ENCODE measurements at regions not wholly inside any gene's neighbourhood (a gene's known extent, or its start where the extent isn't known, plus 50 kb on each side); places are given as distances from the start of the nearest gene placed in this dataset.
"Not testable (repeated sequence)": the region's sequence is repeated elsewhere in the genome, so short reads cannot be mapped to it uniquely, and the experiment has no call there.

GRCh38 chr7:112592565-112593263 is 111.9 kb downstream of the LSMEM1 start:
- not testable (repeated sequence) for DNase-seq; H3K9me3 ChIP-seq (ENCODE audit: control insufficient read depth, low read depth, low read length); H3K4me1 ChIP-seq (ENCODE audit: control insufficient read depth, insufficient read depth, low read length); H3K27ac ChIP-seq (ENCODE audit: low read length); H3K4me3 ChIP-seq (ENCODE audit: low read length); H3K36me3 ChIP-seq (ENCODE audit: control insufficient read depth, insufficient read depth, low read length); H3K27me3 ChIP-seq (ENCODE audit: control insufficient read depth, insufficient read depth, low read length)
- no CpG with 5 or more reads among the region's 4 CpGs for whole genome bisulfite sequencing (ENCODE audit: insufficient coverage, low lambda C conversion rate)

DNA sequence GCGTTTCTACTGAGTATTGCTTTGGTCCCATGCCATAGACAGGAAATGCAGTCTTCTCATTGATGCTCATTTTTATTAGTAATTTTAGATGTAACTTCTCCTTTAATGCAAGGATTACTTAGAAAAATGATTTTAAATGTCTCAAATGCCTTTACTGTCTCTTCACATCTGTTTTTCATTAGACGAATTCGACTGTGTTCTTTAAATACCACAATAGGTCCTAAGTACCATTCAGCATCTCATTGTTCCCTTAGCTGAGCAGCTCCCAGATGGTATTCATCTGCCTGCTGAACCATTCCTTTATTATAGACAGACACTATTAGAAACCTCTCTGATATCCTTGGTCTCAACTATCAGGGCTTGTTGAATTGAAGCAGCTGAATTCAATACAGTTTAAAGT is 113.6 kb downstream of the LSMEM1 start:
- no CpG with 5 or more reads among the region's 3 CpGs for WGBS (ENCODE audit: insufficient coverage, low lambda C conversion rate)
- no peak overlapping the region for H3K4me3 ChIP-seq (ENCODE audit: low read length)
- no peaks in the 10 kb centered on the region for H3K36me3 ChIP-seq (ENCODE audit: control insufficient read depth, insufficient read depth, low read length)
- no peaks in the 10 kb centered on the region for H3K4me1 ChIP-seq (ENCODE audit: control insufficient read depth, insufficient read depth, low read length)
- no peak for DNase-seq
- no peaks in the 10 kb centered on the region for H3K9me3 ChIP-seq (ENCODE audit: control insufficient read depth, low read depth, low read length)
- no peak overlapping the region for H3K27ac ChIP-seq (ENCODE audit: low read length)
- H3K27me3 ChIP-seq (ENCODE audit: control insufficient read depth, insufficient read depth, low read length), result no peaks in the 10 kb centered on the region

DNA sequence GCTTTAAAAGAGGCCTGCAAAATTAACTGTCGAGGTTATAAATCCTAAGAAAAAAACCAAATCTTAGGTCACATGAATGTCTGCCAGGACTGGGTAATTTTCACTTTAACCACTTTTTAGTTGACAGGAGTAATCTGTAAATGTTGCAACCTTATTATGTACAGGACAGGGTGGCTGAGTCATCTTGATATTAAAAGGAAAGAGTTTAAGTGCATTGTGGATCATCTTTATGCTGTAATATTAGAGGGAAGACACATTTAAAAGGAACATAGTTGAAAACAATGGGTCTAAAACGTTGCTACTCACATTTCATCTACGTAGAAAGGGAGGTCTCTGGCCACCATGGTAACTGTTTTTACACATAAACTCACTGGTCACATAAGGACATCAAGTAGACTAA is 115.5 kb downstream of the LSMEM1 start:
- H3K27ac ChIP-seq (ENCODE audit: low read length), result no peak overlapping the region

DNA sequence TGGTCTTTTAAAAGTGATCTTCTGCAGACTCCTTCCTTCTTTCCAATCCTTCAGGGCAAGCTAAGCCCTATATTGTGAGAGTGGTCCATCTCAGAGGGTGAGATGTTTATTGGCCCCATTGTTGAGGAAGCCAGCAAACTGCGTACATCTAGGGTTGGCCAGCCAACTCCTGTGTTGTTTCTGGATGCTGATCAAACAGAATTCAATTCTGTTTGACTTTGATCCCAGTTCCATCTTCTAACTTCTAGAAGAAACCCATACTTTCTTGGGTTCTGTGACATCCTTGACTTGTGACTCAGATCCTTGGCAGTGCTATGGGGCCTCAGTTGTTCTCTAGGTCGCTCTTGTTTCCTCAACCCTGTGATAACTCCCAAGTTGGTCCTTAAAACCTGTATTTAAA is 116.2 kb downstream of the LSMEM1 start:
- Histone ChIP-seq H3K27me3 (ENCODE audit: control insufficient read depth, insufficient read depth, low read length) (no peaks in the 10 kb centered on the region), H3K4me3 (ENCODE audit: low read length) (no peak overlapping the region), H3K27ac (ENCODE audit: low read length) (no peak overlapping the region), H3K4me1 (ENCODE audit: control insufficient read depth, insufficient read depth, low read length) (no peaks in the 10 kb centered on the region), H3K36me3 (ENCODE audit: control insufficient read depth, insufficient read depth, low read length) (no peaks in the 10 kb centered on the region), H3K9me3 (ENCODE audit: control insufficient read depth, low read depth, low read length) (no peaks in the 10 kb centered on the region)
- no CpG with 5 or more reads among the region's 2 CpGs for WGBS (ENCODE audit: insufficient coverage, low lambda C conversion rate)
- no peak for DNase-seq

More for the DNA sequence above, 115.5 kb downstream of the LSMEM1 start:
- H3K4me3 ChIP-seq (ENCODE audit: low read length), result no peak overlapping the region
- no peak for DNase-seq
- no peaks in the 10 kb centered on the region for H3K9me3 ChIP-seq (ENCODE audit: control insufficient read depth, low read depth, low read length)
- H3K27me3 ChIP-seq (ENCODE audit: control insufficient read depth, insufficient read depth, low read length), result no peaks in the 10 kb centered on the region
- 79% methylated on average over 2 of the region's 3 CpGs for WGBS (ENCODE audit: insufficient coverage, low lambda C conversion rate)
- H3K36me3 ChIP-seq (ENCODE audit: control insufficient read depth, insufficient read depth, low read length), result no peaks in the 10 kb centered on the region
- H3K4me1 ChIP-seq (ENCODE audit: control insufficient read depth, insufficient read depth, low read length), result no peaks in the 10 kb centered on the region

GRCh38 chr7:112603673-112604072 is 122.9 kb downstream of the LSMEM1 start:
- Histone ChIP-seq H3K36me3 (ENCODE audit: control insufficient read depth, insufficient read depth, low read length) (no peaks in the 10 kb centered on the region), H3K4me3 (ENCODE audit: low read length) (no peak overlapping the region), H3K4me1 (ENCODE audit: control insufficient read depth, insufficient read depth, low read length) (no peaks in the 10 kb centered on the region), H3K27me3 (ENCODE audit: control insufficient read depth, insufficient read depth, low read length) (no peaks in the 10 kb centered on the region), H3K27ac (ENCODE audit: low read length) (no peak overlapping the region), H3K9me3 (ENCODE audit: control insufficient read depth, low read depth, low read length) (no peaks in the 10 kb centered on the region)
- no peak for DNase-seq
- no CpG with 5 or more reads among the region's 1 CpG for WGBS (ENCODE audit: insufficient coverage, low lambda C conversion rate)

DNA sequence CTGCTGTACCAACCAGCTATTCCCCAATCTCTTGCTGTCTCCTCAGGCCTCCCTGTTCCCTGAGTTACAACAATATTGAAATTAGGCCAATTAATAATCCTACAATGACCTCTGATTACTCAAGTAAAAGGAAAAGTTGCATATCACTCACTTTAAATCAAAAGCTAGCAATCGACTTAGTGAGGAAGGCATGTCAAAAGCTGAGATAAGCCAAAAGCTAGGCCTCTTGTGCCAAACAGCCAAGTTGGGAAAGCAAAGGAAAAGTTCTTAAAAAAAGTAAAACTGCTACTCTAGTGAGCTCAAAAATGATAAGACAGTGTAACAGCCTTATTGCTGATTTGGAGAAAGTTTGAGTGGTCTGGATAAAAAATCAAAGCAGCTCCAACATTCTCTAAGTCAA is 129.8 kb downstream of the LSMEM1 start:
- no peaks in the 10 kb centered on the region for H3K4me1 ChIP-seq (ENCODE audit: control insufficient read depth, insufficient read depth, low read length)
- H3K36me3 ChIP-seq (ENCODE audit: control insufficient read depth, insufficient read depth, low read length), result no peaks in the 10 kb centered on the region
- H3K9me3 ChIP-seq (ENCODE audit: control insufficient read depth, low read depth, low read length), result no peaks in the 10 kb centered on the region
- no peak overlapping the region for H3K27ac ChIP-seq (ENCODE audit: low read length)
- no peak overlapping the region for H3K4me3 ChIP-seq (ENCODE audit: low read length)
- no peak for DNase-seq
- 17% methylated on average over 1 of the region's 1 CpG for WGBS (ENCODE audit: insufficient coverage, low lambda C conversion rate)
- H3K27me3 ChIP-seq (ENCODE audit: control insufficient read depth, insufficient read depth, low read length), result no peaks in the 10 kb centered on the region

DNA sequence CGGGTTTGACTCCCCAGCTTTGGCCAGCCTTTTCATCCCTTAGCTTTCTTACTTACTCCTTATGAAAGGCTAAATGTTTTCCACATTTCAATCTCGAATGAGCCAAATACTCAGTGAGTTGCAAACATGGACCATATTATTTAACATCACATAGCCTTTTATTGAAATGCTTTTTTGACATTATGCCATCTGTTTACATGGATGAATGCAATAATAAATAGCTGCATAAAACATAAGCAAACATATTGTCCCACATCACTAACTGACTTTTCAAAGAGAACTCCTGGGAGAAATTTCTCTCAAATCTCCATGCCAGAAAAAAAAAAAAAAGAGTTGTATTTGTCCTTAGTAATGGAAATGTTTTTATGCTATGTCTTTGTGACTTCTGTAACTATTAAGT is 134.9 kb downstream of the LSMEM1 start:
- no peaks in the 10 kb centered on the region for H3K27me3 ChIP-seq (ENCODE audit: control insufficient read depth, insufficient read depth, low read length)
- H3K36me3 ChIP-seq (ENCODE audit: control insufficient read depth, insufficient read depth, low read length), result no peaks in the 10 kb centered on the region
- WGBS (ENCODE audit: insufficient coverage, low lambda C conversion rate), result 90% methylated on average over 2 of the region's 2 CpGs
- DNase-seq, result no peak
- H3K4me1 ChIP-seq (ENCODE audit: control insufficient read depth, insufficient read depth, low read length), result no peaks in the 10 kb centered on the region
- no peaks in the 10 kb centered on the region for H3K9me3 ChIP-seq (ENCODE audit: control insufficient read depth, low read depth, low read length)
- H3K27ac ChIP-seq (ENCODE audit: low read length), result no peak overlapping the region
- H3K4me3 ChIP-seq (ENCODE audit: low read length), result no peak overlapping the region

GRCh38 chr7:112616295-112616694 is 135.5 kb downstream of the LSMEM1 start:
- no peaks in the 10 kb centered on the region for H3K9me3 ChIP-seq (ENCODE audit: control insufficient read depth, low read depth, low read length)
- no peak overlapping the region for H3K27ac ChIP-seq (ENCODE audit: low read length)
- no peaks in the 10 kb centered on the region for H3K36me3 ChIP-seq (ENCODE audit: control insufficient read depth, insufficient read depth, low read length)
- 100% methylated on average over 1 of the region's 2 CpGs for WGBS (ENCODE audit: insufficient coverage, low lambda C conversion rate)
- H3K4me1 ChIP-seq (ENCODE audit: control insufficient read depth, insufficient read depth, low read length), result no peaks in the 10 kb centered on the region
- no peaks in the 10 kb centered on the region for H3K27me3 ChIP-seq (ENCODE audit: control insufficient read depth, insufficient read depth, low read length)
- DNase-seq, result no peak
- H3K4me3 ChIP-seq (ENCODE audit: low read length), result no peak overlapping the region

DNA sequence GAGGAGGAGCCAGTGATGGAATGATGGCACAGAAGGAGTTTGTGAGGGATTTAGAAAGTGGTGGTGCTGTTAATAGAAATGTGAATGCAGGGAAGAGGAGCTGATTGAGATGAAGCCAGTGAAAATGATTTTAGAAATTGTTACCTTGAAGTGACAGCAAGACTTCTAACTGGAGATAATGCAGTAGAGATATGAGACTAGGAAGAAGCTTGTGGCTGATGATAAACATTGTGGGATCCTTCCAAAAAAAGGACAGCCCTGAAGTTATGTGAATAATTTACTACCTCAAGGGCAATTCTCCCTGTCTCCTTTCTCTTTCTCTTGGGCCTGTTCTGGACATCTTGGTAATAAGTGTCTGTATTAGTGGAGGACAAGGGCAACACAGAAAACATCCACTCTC is 138.6 kb downstream of the LSMEM1 start:
- Histone ChIP-seq H3K4me3 (ENCODE audit: low read length) (no peak overlapping the region), H3K27me3 (ENCODE audit: control insufficient read depth, insufficient read depth, low read length) (no peaks in the 10 kb centered on the region), H3K36me3 (ENCODE audit: control insufficient read depth, insufficient read depth, low read length) (no peaks in the 10 kb centered on the region), H3K27ac (ENCODE audit: low read length) (no peak overlapping the region), H3K9me3 (ENCODE audit: control insufficient read depth, low read depth, low read length) (peaks cover 3% of the 10 kb centered on the region), H3K4me1 (ENCODE audit: control insufficient read depth, insufficient read depth, low read length) (no peaks in the 10 kb centered on the region)
- DNase-seq, result no peak

DNA sequence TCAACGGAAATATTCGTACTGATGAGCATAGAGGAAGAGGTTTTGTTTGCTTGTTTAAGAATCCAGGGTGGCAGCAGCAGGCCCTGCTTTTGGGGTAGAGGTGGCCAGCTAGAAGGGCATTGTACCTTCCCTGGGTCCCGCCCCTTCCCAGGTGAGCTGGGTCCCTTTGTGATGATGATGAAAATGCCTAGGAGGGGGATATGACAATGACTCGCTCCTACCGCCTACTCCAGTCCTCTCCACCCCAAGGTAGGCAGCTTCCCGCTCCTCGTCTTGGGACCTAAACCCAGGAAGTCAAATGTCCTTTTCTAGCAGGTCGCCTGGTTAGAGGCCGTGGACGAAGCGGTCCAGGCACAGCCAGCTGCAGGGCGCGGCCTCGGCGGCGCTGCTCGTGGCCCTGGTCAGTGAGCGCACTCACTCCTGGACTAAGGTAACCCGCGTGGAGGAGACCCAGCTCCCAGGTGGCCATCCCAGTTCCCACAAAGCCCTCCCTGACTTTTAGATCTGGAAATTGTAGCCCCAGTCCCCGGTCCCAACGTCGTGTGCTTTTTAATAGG is 141.4 kb downstream of the LSMEM1 start:
- H3K9me3 ChIP-seq (ENCODE audit: control insufficient read depth, low read depth, low read length), result peaks cover 6% of the 10 kb centered on the region
- H3K27me3 ChIP-seq (ENCODE audit: control insufficient read depth, insufficient read depth, low read length), result no peaks in the 10 kb centered on the region
- no peak overlapping the region for H3K27ac ChIP-seq (ENCODE audit: low read length)
- no peak for DNase-seq
- no CpG with 5 or more reads among the region's 23 CpGs for WGBS (ENCODE audit: insufficient coverage, low lambda C conversion rate)
- no peaks in the 10 kb centered on the region for H3K4me1 ChIP-seq (ENCODE audit: control insufficient read depth, insufficient read depth, low read length)
- no peaks in the 10 kb centered on the region for H3K36me3 ChIP-seq (ENCODE audit: control insufficient read depth, insufficient read depth, low read length)
- H3K4me3 ChIP-seq (ENCODE audit: low read length), result no peak overlapping the region

- Histone ChIP-seq H3K4me3 (ENCODE audit: low read length) (no peak overlapping the region), H3K9me3 (ENCODE audit: control insufficient read depth, low read depth, low read length) (peaks cover 7% of the 10 kb centered on the region), H3K4me1 (ENCODE audit: control insufficient read depth, insufficient read depth, low read length) (no peaks in the 10 kb centered on the region), H3K27me3 (ENCODE audit: control insufficient read depth, insufficient read depth, low read length) (no peaks in the 10 kb centered on the region), H3K27ac (ENCODE audit: low read length) (no peak overlapping the region), H3K36me3 (ENCODE audit: control insufficient read depth, insufficient read depth, low read length) (no peaks in the 10 kb centered on the region)
- 80% methylated on average over 1 of the region's 4 CpGs for WGBS (ENCODE audit: insufficient coverage, low lambda C conversion rate)
- no peak for DNase-seq
Measured at GRCh38 chr7:112624416-112624815, 143.6 kb downstream of the LSMEM1 start.

All from large intestine (tissue), 3 donors.